ENCODE measurements at regions not wholly inside any gene's neighbourhood (a gene's known extent, or its start where the extent isn't known, plus 50 kb on each side); places are given as distances from the start of the nearest gene placed in this dataset.

DNA sequence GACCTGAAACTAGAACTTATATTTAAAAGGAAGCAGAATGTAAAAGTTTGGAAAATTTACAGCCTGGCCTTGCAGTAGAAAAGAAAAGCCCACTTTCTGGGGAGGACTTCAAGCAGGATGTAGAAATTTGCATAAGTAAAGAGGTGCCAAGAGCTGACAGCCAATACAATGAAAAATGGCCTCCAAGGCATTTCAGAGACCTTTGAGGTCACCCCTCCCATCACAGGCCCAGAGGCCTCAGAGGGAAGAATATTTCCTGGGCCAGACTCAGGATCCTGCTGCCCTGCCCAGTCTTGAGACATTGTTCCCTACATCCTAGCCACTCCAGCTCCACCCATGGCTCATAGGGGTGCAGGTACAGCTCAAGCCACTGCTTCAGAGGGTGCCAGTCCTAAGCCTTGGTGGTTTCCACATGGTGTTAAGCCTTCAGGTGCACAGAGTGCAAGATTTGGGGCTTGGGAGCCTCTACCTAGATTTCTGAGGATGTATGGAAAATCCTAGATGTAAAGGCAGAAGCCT is 518.9 kb upstream of the INTU start (continued):
- TF ChIP-seq RAD21 (IDR thresholded peaks at IDR 0.05) = no peak
- no peak for TF ChIP-seq FOXA1 (IDR thresholded peaks at IDR 0.05)
- TF ChIP-seq HNF4G (IDR thresholded peaks at IDR 0.05) = no peak

GRCh38 chr4:127118681-127119080 is 514.1 kb upstream of the INTU start:
- Histone ChIP-seq H3K36me3 (ENCODE audit: control insufficient read depth in 4 of 4, insufficient read depth in 3 of 4, low read depth in 1 of 4, low read length in 3 of 4) (no peaks in the 10 kb centered on the region), H3K9ac (ENCODE audit: low read depth in 1 of 2, low read length in 2 of 2) (no peak overlapping the region), H3K27me3 (ENCODE audit: control insufficient read depth in 4 of 4, insufficient read depth in 4 of 4, low read length in 3 of 4) (no peaks in the 10 kb centered on the region), H3K27ac (ENCODE audit: low read depth in 1 of 2, low read length in 2 of 2) (no peak overlapping the region), H3K4me3 (ENCODE audit: low read depth in 1 of 3, low read length in 3 of 3) (no peak overlapping the region), H3K4me1 (ENCODE audit: control insufficient read depth in 4 of 4, insufficient read depth in 4 of 4, low read length in 3 of 4) (no peaks in the 10 kb centered on the region), H3K9me3 (ENCODE audit: control insufficient read depth in 4 of 4, low read length in 3 of 4) (no peaks in the 10 kb centered on the region)
- TF ChIP-seq, protein P1, sequence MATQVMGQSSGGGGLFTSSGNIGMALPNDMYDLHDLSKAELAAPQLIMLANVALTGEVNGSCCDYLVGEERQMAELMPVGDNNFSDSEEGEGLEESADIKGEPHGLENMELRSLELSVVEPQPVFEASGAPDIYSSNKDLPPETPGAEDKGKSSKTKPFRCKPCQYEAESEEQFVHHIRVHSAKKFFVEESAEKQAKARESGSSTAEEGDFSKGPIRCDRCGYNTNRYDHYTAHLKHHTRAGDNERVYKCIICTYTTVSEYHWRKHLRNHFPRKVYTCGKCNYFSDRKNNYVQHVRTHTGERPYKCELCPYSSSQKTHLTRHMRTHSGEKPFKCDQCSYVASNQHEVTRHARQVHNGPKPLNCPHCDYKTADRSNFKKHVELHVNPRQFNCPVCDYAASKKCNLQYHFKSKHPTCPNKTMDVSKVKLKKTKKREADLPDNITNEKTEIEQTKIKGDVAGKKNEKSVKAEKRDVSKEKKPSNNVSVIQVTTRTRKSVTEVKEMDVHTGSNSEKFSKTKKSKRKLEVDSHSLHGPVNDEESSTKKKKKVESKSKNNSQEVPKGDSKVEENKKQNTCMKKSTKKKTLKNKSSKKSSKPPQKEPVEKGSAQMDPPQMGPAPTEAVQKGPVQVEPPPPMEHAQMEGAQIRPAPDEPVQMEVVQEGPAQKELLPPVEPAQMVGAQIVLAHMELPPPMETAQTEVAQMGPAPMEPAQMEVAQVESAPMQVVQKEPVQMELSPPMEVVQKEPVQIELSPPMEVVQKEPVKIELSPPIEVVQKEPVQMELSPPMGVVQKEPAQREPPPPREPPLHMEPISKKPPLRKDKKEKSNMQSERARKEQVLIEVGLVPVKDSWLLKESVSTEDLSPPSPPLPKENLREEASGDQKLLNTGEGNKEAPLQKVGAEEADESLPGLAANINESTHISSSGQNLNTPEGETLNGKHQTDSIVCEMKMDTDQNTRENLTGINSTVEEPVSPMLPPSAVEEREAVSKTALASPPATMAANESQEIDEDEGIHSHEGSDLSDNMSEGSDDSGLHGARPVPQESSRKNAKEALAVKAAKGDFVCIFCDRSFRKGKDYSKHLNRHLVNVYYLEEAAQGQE (IDR thresholded peaks at IDR 0.05) = no peak
- TF ChIP-seq, protein P2, sequence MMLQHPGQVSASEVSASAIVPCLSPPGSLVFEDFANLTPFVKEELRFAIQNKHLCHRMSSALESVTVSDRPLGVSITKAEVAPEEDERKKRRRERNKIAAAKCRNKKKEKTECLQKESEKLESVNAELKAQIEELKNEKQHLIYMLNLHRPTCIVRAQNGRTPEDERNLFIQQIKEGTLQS (IDR thresholded peaks at IDR 0.05) = no peak
- no peak for TF ChIP-seq YY1 (IDR thresholded peaks at IDR 0.05)
- TF ChIP-seq TAF1 (conservative IDR thresholded peaks at IDR 0.05) = no peak
- TF ChIP-seq, protein P3, sequence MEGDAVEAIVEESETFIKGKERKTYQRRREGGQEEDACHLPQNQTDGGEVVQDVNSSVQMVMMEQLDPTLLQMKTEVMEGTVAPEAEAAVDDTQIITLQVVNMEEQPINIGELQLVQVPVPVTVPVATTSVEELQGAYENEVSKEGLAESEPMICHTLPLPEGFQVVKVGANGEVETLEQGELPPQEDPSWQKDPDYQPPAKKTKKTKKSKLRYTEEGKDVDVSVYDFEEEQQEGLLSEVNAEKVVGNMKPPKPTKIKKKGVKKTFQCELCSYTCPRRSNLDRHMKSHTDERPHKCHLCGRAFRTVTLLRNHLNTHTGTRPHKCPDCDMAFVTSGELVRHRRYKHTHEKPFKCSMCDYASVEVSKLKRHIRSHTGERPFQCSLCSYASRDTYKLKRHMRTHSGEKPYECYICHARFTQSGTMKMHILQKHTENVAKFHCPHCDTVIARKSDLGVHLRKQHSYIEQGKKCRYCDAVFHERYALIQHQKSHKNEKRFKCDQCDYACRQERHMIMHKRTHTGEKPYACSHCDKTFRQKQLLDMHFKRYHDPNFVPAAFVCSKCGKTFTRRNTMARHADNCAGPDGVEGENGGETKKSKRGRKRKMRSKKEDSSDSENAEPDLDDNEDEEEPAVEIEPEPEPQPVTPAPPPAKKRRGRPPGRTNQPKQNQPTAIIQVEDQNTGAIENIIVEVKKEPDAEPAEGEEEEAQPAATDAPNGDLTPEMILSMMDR (IDR thresholded peaks at IDR 0.05; ENCODE audit: low read depth, low read length, missing input control) = no peak
- TF ChIP-seq RAD21 (IDR thresholded peaks at IDR 0.05) = no peak
- TF ChIP-seq ZBTB33 (IDR thresholded peaks at IDR 0.05) = no peak
- no peak for TF ChIP-seq FOXA1 (IDR thresholded peaks at IDR 0.05)
- TF ChIP-seq HNF4A (conservative IDR thresholded peaks at IDR 0.05) = no peak
- no peak for TF ChIP-seq JUND (IDR thresholded peaks at IDR 0.05)
- no peak for TF ChIP-seq GABPA (IDR thresholded peaks at IDR 0.05 in 1 of 2, conservative IDR thresholded peaks at IDR 0.05 in 1 of 2)
- TF ChIP-seq EGR1 (IDR thresholded peaks at IDR 0.05; ENCODE audit: low read depth in 2 of 2) = no peak
- TF ChIP-seq MAX (IDR thresholded peaks at IDR 0.05) = no peak
- no peak for TF ChIP-seq FOXA2 (IDR thresholded peaks at IDR 0.05)
- TF ChIP-seq SP1 (IDR thresholded peaks at IDR 0.05) = no peak
- TF ChIP-seq RXRA (IDR thresholded peaks at IDR 0.05) = no peak
- TF ChIP-seq NR2F2 (IDR thresholded peaks at IDR 0.05) = no peak
- no peak for TF ChIP-seq HNF4G (IDR thresholded peaks at IDR 0.05)
- DNase-seq (ENCODE audit: low spot score) = no peak
- WGBS = 52% methylated on average over 3 of the region's 3 CpGs
